ENCODE measurements at regions not wholly inside any gene's neighbourhood (a gene's known extent, or its start where the extent isn't known, plus 50 kb on each side); places are given as distances from the start of the nearest gene placed in this dataset.

DNA sequence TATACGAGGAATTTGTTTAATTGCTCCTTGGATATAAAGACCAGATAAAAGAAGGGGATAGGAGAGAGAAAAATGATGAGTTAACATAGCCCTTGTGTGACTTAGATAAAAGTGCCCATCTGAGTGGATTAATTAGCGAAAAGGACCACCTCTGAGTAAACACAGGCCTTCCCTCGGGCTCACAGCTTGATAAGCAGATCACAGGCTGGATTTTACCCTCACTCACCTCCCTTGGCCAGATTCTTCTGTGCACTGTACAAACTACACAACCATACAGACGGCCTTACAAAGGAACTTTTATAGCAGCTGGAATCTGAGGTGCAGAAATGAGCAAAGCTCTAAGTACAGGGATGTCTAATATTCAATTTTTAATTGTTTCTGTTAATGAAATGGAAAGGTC, 112.4 kb upstream of the STT3B start:
- H2BK120ac ChIP-seq (ENCODE audit: low read depth, low read length): no peak overlapping the region
- no peaks in the 10 kb centered on the region for H4K20me1 ChIP-seq (ENCODE audit: insufficient read depth, low read length)
- no TSS peak for BruUV-seq (replicated peaks)
- H3K14ac ChIP-seq (replicated peaks; ENCODE audit: low read depth, low read length): no peak overlapping the region
- TF ChIP-seq, protein P1, sequence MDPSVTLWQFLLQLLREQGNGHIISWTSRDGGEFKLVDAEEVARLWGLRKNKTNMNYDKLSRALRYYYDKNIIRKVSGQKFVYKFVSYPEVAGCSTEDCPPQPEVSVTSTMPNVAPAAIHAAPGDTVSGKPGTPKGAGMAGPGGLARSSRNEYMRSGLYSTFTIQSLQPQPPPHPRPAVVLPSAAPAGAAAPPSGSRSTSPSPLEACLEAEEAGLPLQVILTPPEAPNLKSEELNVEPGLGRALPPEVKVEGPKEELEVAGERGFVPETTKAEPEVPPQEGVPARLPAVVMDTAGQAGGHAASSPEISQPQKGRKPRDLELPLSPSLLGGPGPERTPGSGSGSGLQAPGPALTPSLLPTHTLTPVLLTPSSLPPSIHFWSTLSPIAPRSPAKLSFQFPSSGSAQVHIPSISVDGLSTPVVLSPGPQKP (IDR thresholded peaks at IDR 0.05; ENCODE audit: borderline replicate concordance, low read depth, low read length): no peak
- TF ChIP-seq, protein P2, sequence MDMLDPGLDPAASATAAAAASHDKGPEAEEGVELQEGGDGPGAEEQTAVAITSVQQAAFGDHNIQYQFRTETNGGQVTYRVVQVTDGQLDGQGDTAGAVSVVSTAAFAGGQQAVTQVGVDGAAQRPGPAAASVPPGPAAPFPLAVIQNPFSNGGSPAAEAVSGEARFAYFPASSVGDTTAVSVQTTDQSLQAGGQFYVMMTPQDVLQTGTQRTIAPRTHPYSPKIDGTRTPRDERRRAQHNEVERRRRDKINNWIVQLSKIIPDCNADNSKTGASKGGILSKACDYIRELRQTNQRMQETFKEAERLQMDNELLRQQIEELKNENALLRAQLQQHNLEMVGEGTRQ (IDR thresholded peaks at IDR 0.05; ENCODE audit: low read depth, low read length): no peak
- TF ChIP-seq BHLHE40 (IDR thresholded peaks at IDR 0.05; ENCODE audit: low read depth, low read length) (no peak), RCOR1 (IDR thresholded peaks at IDR 0.05; ENCODE audit: insufficient replicate concordance, low read length) (no peak), NFE2L2 (IDR thresholded peaks at IDR 0.05; ENCODE audit: low read depth, low read length) (no peak), RAD21 (IDR thresholded peaks at IDR 0.05; ENCODE audit: low read length) (no peak), FOS (IDR thresholded peaks at IDR 0.05; ENCODE audit: low read depth, low read length) (no peak), MAFK (IDR thresholded peaks at IDR 0.05; ENCODE audit: low read depth, low read length) (no peak), CHD1 (IDR thresholded peaks at IDR 0.05; ENCODE audit: low read depth, low read length) (no peak), POLR2A (IDR thresholded peaks at IDR 0.05; ENCODE audit: low read depth, low read length) (no peak), CEBPB (IDR thresholded peaks at IDR 0.05; ENCODE audit: low read depth, low read length) (no peak), MXI1 (IDR thresholded peaks at IDR 0.05; ENCODE audit: borderline replicate concordance, low read depth, low read length) (no peak), SMC3 (IDR thresholded peaks at IDR 0.05; ENCODE audit: low read depth, low read length) (no peak)
- TF ChIP-seq, protein P3, sequence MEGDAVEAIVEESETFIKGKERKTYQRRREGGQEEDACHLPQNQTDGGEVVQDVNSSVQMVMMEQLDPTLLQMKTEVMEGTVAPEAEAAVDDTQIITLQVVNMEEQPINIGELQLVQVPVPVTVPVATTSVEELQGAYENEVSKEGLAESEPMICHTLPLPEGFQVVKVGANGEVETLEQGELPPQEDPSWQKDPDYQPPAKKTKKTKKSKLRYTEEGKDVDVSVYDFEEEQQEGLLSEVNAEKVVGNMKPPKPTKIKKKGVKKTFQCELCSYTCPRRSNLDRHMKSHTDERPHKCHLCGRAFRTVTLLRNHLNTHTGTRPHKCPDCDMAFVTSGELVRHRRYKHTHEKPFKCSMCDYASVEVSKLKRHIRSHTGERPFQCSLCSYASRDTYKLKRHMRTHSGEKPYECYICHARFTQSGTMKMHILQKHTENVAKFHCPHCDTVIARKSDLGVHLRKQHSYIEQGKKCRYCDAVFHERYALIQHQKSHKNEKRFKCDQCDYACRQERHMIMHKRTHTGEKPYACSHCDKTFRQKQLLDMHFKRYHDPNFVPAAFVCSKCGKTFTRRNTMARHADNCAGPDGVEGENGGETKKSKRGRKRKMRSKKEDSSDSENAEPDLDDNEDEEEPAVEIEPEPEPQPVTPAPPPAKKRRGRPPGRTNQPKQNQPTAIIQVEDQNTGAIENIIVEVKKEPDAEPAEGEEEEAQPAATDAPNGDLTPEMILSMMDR (conservative IDR thresholded peaks at IDR 0.05; ENCODE audit: low read depth, low read length): no peak
- dilution Hi-C loops (cut with HindIII; ENCODE audit: low sequenced_read_pairs, unreplicated experiment) (no loop called here), in situ Hi-C loops (cut with MboI; ENCODE audit: low sequenced_read_pairs) (no loop called here), intact Hi-C loops (cut with micrococcal nuclease) (no loop called here)
- no peak overlapping the region for H3K9ac ChIP-seq (ENCODE audit: low read depth, low read length)
- no peaks in the 10 kb centered on the region; the same call in 1 of the 2 replicates for H3K27me3 ChIP-seq (ENCODE audit: control insufficient read depth, insufficient read depth, low read length)
- ATAC-seq (ENCODE audit: low read depth) (no peak), DNase-seq (no peak)
- H3K4me2 ChIP-seq (ENCODE audit: low read depth, low read length): no peak overlapping the region
- H3K79me1 ChIP-seq (ENCODE audit: low read depth in 1 of 2, low read length in 2 of 2): no peaks in the 10 kb centered on the region
- no peaks in the 10 kb centered on the region for H3K9me1 ChIP-seq (ENCODE audit: insufficient read depth, low read length)
- no peak overlapping the region for H4K91ac ChIP-seq (ENCODE audit: insufficient read depth, low read depth, low read length)
- H3K27ac ChIP-seq (ENCODE audit: insufficient read depth, low read length): no peak overlapping the region
- no peaks in the 10 kb centered on the region for H3K4me1 ChIP-seq (ENCODE audit: control insufficient read depth, insufficient read depth, low read length)
- no peaks in the 10 kb centered on the region for H3K36me3 ChIP-seq (ENCODE audit: control insufficient read depth, insufficient read depth, low read length)
- CTCF ChIA-PET: no interaction called here
- H2BK5ac ChIP-seq (ENCODE audit: low read depth, low read length, poor library complexity, severe bottlenecking): no peak overlapping the region
- H2AK5ac ChIP-seq (ENCODE audit: low read depth, low read length): no peak overlapping the region
- no peak overlapping the region for H3K56ac ChIP-seq (ENCODE audit: extremely low read depth, insufficient read depth, low read length)
- H2BK15ac ChIP-seq (ENCODE audit: low read depth, low read length): no peak overlapping the region
- POLR2A ChIA-PET (ENCODE audit: unreplicated experiment): no interaction called here
- no peak overlapping the region for H3K4ac ChIP-seq (ENCODE audit: low read depth, low read length)
- H2BK20ac ChIP-seq (ENCODE audit: low read depth, low read length): no peak overlapping the region
- H2AFZ ChIP-seq (replicated peaks; ENCODE audit: low read length, poor library complexity): no peak overlapping the region
- H3K9me3 ChIP-seq (ENCODE audit: control insufficient read depth, insufficient read depth, low read length): no peaks in the 10 kb centered on the region
- no peak overlapping the region for H3K4me3 ChIP-seq (ENCODE audit: insufficient read depth, low read depth, low read length)
- no peak overlapping the region for H4K8ac ChIP-seq (ENCODE audit: low read depth in 2 of 2, low read length in 2 of 2)
- WGBS, 2 experiments (ENCODE audit: extremely low coverage in 2 of 2, insufficient read length in 1 of 2): 43% methylated on average over 1 of the region's 4 CpGs; no CpG with 5 or more reads in 1 of the 2 experiments
- H4K5ac ChIP-seq (ENCODE audit: low read depth, low read length): no peak overlapping the region
- no peak overlapping the region for H2AK9ac ChIP-seq (replicated peaks; ENCODE audit: low read depth, low read length, poor library complexity)
- H3K23ac ChIP-seq (ENCODE audit: low read depth, low read length): no peak overlapping the region
- H3K18ac ChIP-seq (ENCODE audit: low read depth, low read length): no peak overlapping the region

Measured in IMR-90 (cell line).